HAP-1 (cell line): ENCODE measurements at regions not wholly inside any gene's neighbourhood (a gene's known extent, or its start where the extent isn't known, plus 50 kb on each side); places are given as distances from the start of the nearest gene placed in this dataset.
"Not testable (repeated sequence)": the region's sequence is repeated elsewhere in the genome, so short reads cannot be mapped to it uniquely, and the experiment has no call there.

Experiments
- DNase-seq, 2 experiments: peaks; one replicate each; pipeline ENCODE4 v3.0.0-alpha.2; 2016 to 2020; ENCODE audit warnings: low spot score in 2 of 2
- H3K27me3 ChIP-seq: fragments of 250-450 bp; sonication (Bioruptor Pico); 2 replicates; pipeline ENCODE4 v1.5.1; 2020; ENCODE audit warnings: low read depth, mild to moderate bottlenecking, moderate library complexity
- H3K36me3 ChIP-seq: fragments of 250-450 bp; sonication (Bioruptor Pico); replicated peaks from 2 replicates; pipeline ENCODE4 v1.5.1; 2020; ENCODE audit warnings: mild to moderate bottlenecking
- H3K4me1 ChIP-seq: fragments of 250-450 bp; sonication (Bioruptor Pico); 2 replicates; pipeline ENCODE4 v1.5.1; 2020; ENCODE audit warnings: mild to moderate bottlenecking
- H3K4me3 ChIP-seq: fragments of 250-450 bp; sonication (Bioruptor Pico); 2 replicates; pipeline ENCODE4 v1.5.1; 2020; ENCODE audit warnings: mild to moderate bottlenecking, moderate library complexity
- H3K9me3 ChIP-seq: fragments of 250-450 bp; sonication (Bioruptor Pico); 2 replicates; pipeline ENCODE4 v1.5.1; 2020; ENCODE audit warnings: mild to moderate bottlenecking, moderate library complexity
- in situ Hi-C: fragments of 300-500 bp; cut with MboI; formaldehyde crosslinking; loops from 3 replicates; pipeline ENCODE4 v1.14.3; 2020; ENCODE audit warnings: low sequenced_read_pairs, inconsistent platforms, mixed read lengths

GRCh38 chr4:79780129-79780528, 292.9 kb downstream of the ANTXR2 start:
- in situ Hi-C loops, result no loop called here
- DNase-seq, result no peak
- Histone ChIP-seq H3K27me3 (no peaks in the 10 kb centered on the region; the same call in 1 of the 2 replicates), H3K4me3 (no peak overlapping the region), H3K36me3 (no peaks in the 10 kb centered on the region), H3K9me3 (no peaks in the 10 kb centered on the region), H3K4me1 (no peaks in the 10 kb centered on the region)

DNA sequence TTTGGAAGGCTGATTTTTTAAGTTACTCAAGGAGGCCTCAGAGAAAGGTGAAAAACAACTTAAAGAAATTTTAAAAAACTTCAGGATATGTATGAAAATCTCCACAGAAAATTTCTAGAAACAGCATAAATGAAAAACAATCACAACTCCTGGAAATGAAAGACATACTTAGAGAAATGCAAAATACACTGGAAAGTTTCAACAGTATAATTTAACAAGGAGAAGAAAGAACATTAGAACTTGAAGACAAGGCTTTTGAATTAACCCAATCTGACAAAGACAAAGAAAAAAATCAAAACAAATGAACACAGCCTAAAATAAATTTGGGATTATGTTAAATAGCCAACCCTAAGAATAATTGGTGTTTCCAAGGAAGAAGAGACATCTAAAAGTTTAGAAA, 300.5 kb downstream of the ANTXR2 start:
- H3K27me3 ChIP-seq, result no peaks in the 10 kb centered on the region
- H3K4me1 ChIP-seq, result no peaks in the 10 kb centered on the region
- H3K36me3 ChIP-seq, result no peaks in the 10 kb centered on the region
- H3K9me3 ChIP-seq, result no peaks in the 10 kb centered on the region
- no peak overlapping the region for H3K4me3 ChIP-seq
- no peak for DNase-seq
- in situ Hi-C loops, result no loop called here

GRCh38 chr4:79764120-79764519, 308.9 kb downstream of the ANTXR2 start:
- Histone ChIP-seq H3K9me3 (no peaks in the 10 kb centered on the region), H3K4me1 (no peaks in the 10 kb centered on the region), H3K36me3 (no peaks in the 10 kb centered on the region), H3K27me3 (no peaks in the 10 kb centered on the region), H3K4me3 (no peak overlapping the region)
- no peak for DNase-seq
- in situ Hi-C loops, result no loop called here

- no peak overlapping the region for H3K4me3 ChIP-seq
- in situ Hi-C loops, result no loop called here
- H3K36me3 ChIP-seq, result no peaks in the 10 kb centered on the region
- H3K27me3 ChIP-seq, result no peaks in the 10 kb centered on the region
- no peaks in the 10 kb centered on the region for H3K9me3 ChIP-seq
- H3K4me1 ChIP-seq, result no peaks in the 10 kb centered on the region
- peak in 1 of 2 experiments; percentile 8 for DNase-seq
Observed at GRCh38 chr4:79763486-79764075, 309.4 kb downstream of the ANTXR2 start.

GRCh38 chr4:79759793-79760192, 313.2 kb downstream of the ANTXR2 start:
- Histone ChIP-seq H3K4me1 (no peaks in the 10 kb centered on the region), H3K9me3 (no peaks in the 10 kb centered on the region), H3K27me3 (no peaks in the 10 kb centered on the region), H3K36me3 (no peaks in the 10 kb centered on the region), H3K4me3 (no peak overlapping the region)
- in situ Hi-C loops, result no loop called here
- DNase-seq, result no peak

DNA sequence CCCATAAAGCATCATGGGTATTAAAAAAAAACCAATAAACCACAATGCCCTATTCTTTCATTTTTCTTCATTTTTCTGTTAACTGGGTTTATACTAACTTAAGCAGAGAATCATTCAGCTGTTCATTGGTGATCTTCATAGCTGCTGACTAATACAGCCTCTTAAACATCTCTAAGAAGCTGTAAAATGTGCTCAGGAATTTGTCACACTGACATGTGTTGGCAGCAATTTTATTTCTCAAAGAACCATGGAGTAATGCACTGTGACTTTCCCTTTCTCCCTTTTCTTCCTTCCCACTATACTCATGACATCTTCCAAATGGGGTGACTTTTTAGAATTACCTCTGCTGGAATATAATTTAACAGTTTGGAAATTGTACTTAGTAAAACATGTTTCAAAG, 315.4 kb downstream of the ANTXR2 start:
- H3K4me1 ChIP-seq, result no peaks in the 10 kb centered on the region
- no peaks in the 10 kb centered on the region for H3K27me3 ChIP-seq
- H3K36me3 ChIP-seq, result no peaks in the 10 kb centered on the region
- in situ Hi-C loops, result no loop called here
- DNase-seq, result no peak
- no peak overlapping the region for H3K4me3 ChIP-seq
- H3K9me3 ChIP-seq, result no peaks in the 10 kb centered on the region

DNA sequence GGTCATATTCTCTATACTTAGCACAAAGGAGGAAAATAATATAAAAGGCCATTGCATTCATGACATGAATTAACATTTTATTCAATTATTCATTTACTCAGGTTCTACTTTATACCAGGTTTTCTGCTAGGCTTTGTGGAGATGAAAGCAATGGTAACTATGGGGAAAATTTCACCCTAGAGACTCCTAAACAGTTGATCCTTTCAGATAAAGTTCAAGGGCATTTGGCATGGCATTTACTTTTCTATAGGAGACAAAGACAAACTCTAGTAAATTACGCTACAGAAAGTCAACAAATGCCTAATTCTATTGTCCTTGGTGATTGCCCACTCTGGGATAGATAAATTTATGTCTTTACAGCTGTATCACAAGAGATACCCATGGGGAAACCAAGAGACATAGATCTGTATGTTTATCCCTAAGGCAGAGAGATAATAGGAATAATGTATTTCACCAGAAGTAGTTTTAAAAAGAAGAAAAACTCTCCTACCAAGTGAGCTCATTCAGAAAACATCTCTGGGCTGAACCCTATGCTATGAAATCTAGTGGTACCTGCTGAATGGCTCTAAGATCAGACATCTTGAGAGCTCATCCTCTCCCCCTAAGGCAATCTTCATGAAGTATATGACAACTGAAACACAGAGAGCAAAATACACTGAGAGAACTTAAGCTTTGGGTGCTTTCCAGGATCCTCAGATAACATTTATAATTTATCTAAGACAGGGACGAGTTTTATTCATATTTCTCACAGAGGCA, 316.7 kb downstream of the ANTXR2 start:
- Histone ChIP-seq H3K4me3 (no peak overlapping the region), H3K9me3 (no peaks in the 10 kb centered on the region), H3K36me3 (no peaks in the 10 kb centered on the region), H3K27me3 (no peaks in the 10 kb centered on the region), H3K4me1 (no peaks in the 10 kb centered on the region)
- DNase-seq, result no peak
- in situ Hi-C loops, result no loop called here

GRCh38 chr4:79748835-79749234, 324.2 kb downstream of the ANTXR2 start:
- Histone ChIP-seq H3K9me3 (no peaks in the 10 kb centered on the region), H3K27me3 (no peaks in the 10 kb centered on the region), H3K36me3 (no peaks in the 10 kb centered on the region), H3K4me3 (no peak overlapping the region), H3K4me1 (no peaks in the 10 kb centered on the region)
- DNase-seq, result no peak
- in situ Hi-C loops, result no loop called here

DNA sequence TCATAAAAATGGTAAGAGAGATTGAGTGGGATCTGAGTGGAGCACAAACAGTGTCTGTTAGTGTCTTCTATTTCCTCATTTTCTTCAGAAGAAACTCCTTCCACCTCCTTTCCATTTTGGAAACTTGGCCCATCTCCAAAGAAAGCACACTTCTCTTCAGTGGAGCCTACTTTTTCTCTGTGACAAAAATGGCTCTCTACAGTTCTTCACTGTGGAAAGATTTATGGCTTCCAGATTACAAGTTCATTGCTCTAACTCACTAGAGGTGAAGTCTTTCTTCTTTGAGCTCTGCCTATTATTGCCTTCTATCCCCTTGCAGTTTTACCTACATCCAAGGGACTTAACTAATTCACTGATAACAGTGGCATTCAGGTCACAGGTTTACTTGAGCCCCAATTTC, 325.8 kb downstream of the ANTXR2 start:
- H3K36me3 ChIP-seq, result no peaks in the 10 kb centered on the region
- no peak for DNase-seq
- no peaks in the 10 kb centered on the region for H3K4me1 ChIP-seq
- H3K27me3 ChIP-seq, result no peaks in the 10 kb centered on the region
- no peaks in the 10 kb centered on the region for H3K9me3 ChIP-seq
- in situ Hi-C loops, result no loop called here
- no peak overlapping the region for H3K4me3 ChIP-seq

GRCh38 chr4:79743014-79743413, 330.0 kb downstream of the ANTXR2 start:
- in situ Hi-C loops, result no loop called here
- H3K4me1 ChIP-seq, result no peaks in the 10 kb centered on the region
- no peaks in the 10 kb centered on the region for H3K36me3 ChIP-seq
- H3K4me3 ChIP-seq, result no peak overlapping the region
- no peaks in the 10 kb centered on the region for H3K9me3 ChIP-seq
- DNase-seq, result no peak
- no peaks in the 10 kb centered on the region for H3K27me3 ChIP-seq

DNA sequence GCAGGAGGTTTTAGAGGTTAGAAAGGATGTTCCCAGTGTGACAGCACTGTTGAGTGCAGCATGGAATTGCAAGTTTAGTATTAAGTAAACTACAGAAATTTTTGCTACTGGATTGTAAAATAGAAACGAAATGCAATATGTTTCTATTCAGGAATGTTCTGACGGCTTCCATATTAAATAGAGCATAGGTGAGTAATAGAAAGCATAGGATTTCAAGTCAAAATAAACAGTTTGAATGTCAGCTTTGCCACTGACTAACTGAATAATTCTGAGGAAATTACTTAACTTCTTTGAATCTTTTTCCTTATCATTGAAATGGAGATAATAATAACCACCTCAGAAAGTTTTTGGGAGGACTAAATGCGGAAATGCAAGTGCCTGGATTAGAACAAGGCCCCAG, 331.9 kb upstream of the GK2 start:
- no peak for DNase-seq
- H3K9me3 ChIP-seq, result no peaks in the 10 kb centered on the region
- no peaks in the 10 kb centered on the region for H3K36me3 ChIP-seq
- H3K27me3 ChIP-seq, result no peaks in the 10 kb centered on the region
- in situ Hi-C loops, result no loop called here
- H3K4me1 ChIP-seq, result no peaks in the 10 kb centered on the region
- H3K4me3 ChIP-seq, result no peak overlapping the region

- no peak for DNase-seq
- Histone ChIP-seq H3K4me1 (no peaks in the 10 kb centered on the region), H3K27me3 (no peaks in the 10 kb centered on the region; the same call in 1 of the 2 replicates), H3K36me3 (no peaks in the 10 kb centered on the region), H3K4me3 (no peak overlapping the region), H3K9me3 (no peaks in the 10 kb centered on the region)
- in situ Hi-C loops, result no loop called here
Observed at GRCh38 chr4:79723507-79723906, 315.5 kb upstream of the GK2 start.

DNA sequence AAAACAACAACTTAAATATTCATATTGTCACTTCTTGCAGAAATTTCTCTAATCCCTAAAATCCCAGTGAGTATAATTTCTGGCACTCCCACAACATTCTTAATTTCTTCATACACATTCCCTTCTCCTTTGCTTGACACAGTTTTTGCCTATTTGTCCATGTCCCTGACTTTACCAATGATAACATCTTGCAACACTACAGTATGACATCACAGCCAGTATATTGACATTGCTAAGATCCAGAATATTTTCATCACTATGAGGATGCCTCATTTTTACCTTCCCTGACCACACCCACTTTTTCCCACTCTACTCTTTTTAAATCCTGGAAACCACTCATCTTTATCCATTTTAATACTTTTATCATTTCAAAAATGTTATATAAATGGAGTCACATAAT, 292.3 kb upstream of the GK2 start:
- in situ Hi-C loops, result no loop called here
- H3K9me3 ChIP-seq, result no peaks in the 10 kb centered on the region

DNA sequence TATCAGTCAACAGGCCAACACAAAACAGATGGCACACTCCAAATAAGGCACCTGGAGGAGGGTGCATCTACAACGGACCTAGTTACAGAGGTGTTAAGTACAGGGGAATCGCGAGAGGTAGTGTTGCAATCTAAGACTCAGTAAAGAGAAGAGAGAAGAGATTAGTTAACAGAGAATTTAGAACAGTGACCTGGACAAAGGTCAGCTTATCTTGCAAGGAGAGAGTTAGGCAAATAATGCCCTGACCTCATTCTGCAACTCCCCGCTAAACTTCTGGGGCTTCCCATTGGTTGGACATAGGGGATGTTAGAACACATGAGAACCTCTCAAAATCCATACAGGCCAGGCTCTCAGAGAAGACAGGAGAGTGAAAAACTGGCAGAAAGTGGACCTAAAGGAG, 289.4 kb upstream of the GK2 start:
- Histone ChIP-seq H3K4me1 (no peaks in the 10 kb centered on the region), H3K36me3 (no peaks in the 10 kb centered on the region), H3K27me3 (no peaks in the 10 kb centered on the region), H3K9me3 (no peaks in the 10 kb centered on the region), H3K4me3 (no peak overlapping the region)
- in situ Hi-C loops, result no loop called here
- DNase-seq, result no peak

More for the DNA sequence above, 292.3 kb upstream of the GK2 start:
- DNase-seq, result no peak
- Histone ChIP-seq H3K36me3 (no peaks in the 10 kb centered on the region), H3K4me3 (no peak overlapping the region), H3K4me1 (no peaks in the 10 kb centered on the region), H3K27me3 (no peaks in the 10 kb centered on the region)

DNA sequence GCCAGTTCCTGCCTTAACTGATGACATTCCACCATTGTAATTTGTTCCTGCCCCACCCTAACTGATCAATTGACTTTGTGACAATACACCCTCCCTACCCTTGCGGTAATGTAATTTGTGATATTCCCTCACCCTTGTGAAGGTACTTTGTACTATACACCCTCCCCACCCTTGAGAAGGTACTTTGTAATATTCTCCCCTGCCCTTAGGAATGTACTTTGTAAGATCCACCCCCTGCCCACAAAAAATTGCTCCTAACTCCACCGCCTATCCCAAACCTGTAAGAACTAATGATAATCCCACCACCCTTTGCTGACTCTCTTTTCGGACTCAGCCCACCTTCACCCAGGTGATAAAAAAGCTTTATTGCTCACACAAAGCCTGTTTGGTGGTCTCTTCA, 288.5 kb upstream of the GK2 start:
- H3K4me3 ChIP-seq, H3K27me3 ChIP-seq, in situ Hi-C loops, H3K4me1 ChIP-seq, DNase-seq, H3K9me3 ChIP-seq, H3K36me3 ChIP-seq: not testable (repeated sequence)
